CD4-positive, alpha-beta T cell treated with Interleukin-2 at 100 ng/mL for 4 hours (primary cell): ENCODE measurements at regions not wholly inside any gene's neighbourhood (a gene's known extent, or its start where the extent isn't known, plus 50 kb on each side); places are given as distances from the start of the nearest gene placed in this dataset.
"Not testable (repeated sequence)": the region's sequence is repeated elsewhere in the genome, so short reads cannot be mapped to it uniquely, and the experiment has no call there.

Source experiments
- DNase-seq: peaks from one replicate; pipeline ENCODE4 v3.0.0-alpha.2; 2020; ENCODE audit warnings: low spot score

DNA sequence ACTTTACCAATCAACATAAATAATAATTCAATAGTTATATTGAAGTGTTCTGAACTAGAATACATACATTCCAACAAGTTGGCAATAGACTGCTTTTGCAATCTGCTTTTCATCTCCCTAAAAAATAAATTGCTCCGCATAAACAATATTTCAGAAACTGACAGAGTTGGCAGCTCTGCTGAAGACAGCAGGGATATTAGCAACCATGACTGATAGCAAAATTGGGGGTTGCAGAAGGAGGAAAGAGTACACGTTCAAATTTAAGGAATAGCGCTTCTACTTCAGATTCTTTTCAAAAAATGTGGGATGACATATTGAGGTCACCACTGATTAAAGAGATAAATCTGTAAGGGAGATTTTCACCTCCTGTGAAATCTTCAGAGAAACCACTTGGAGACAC lies 521.2 kb downstream of the DTWD2 start:
- no peak for DNase-seq

- no peak for DNase-seq
Measured at GRCh38 chr5:118466418-118466817, 521.9 kb downstream of the DTWD2 start.

DNA sequence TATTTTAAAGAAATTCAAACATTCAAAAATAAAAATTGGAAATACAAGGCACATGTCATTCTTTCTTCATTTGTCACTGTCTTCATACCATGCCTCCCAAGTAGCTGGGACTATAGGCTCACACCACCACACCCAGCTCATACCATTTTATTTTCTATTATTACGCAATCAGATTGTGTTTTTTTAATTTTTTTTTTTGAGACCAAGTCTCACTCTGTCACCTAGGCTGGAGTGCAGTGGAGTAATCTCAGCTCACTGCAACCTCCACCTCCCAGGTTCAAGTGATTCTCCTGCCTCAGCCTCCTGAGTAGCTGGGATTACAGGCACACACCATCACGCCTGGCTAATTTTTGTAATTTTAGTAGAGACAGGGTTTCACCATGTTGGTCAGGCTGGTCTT lies 526.1 kb downstream of the DTWD2 start:
- not testable (repeated sequence) for DNase-seq

DNA sequence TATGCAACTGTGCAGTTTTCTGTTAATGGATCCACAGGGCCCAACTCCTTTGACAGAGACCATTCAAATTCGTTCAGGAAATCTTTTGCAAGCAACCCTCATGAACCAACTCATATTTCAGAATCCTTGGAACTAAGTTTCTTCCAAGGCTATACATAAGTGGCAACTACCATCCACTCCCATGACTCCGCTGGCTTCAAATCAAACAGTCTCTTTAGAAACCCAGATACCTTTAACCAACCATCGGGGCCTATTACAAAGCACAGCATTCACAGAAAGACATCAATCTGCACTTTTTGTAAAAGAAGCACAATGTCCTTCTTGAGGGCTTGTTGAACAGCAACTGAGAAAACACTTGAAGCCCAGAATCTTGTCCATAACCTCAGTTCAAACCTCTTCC lies 526.9 kb downstream of the DTWD2 start:
- DNase-seq = no peak

DNA sequence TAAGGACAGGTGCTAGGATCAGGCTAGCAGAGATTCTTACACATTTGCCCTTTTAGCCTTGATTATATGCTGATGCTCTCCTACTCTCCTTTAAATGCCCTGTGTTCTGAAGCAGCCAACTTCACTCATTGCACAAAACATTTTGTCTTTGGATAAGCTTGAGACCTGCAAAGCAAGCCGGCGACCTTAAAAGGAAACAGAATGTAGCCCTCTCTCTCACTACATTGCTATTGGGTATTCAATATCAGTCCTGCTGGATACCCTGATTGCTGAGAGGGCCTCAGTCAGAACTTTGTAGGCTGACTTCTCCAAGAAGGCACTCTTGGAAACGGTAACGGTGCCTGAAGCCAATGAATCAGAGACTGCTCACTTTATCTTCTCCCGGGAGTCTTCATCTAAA lies 528.9 kb downstream of the DTWD2 start:
- DNase-seq = no peak

GRCh38 chr5:118456085-118456484 lies 532.3 kb downstream of the DTWD2 start:
- no peak for DNase-seq

DNA sequence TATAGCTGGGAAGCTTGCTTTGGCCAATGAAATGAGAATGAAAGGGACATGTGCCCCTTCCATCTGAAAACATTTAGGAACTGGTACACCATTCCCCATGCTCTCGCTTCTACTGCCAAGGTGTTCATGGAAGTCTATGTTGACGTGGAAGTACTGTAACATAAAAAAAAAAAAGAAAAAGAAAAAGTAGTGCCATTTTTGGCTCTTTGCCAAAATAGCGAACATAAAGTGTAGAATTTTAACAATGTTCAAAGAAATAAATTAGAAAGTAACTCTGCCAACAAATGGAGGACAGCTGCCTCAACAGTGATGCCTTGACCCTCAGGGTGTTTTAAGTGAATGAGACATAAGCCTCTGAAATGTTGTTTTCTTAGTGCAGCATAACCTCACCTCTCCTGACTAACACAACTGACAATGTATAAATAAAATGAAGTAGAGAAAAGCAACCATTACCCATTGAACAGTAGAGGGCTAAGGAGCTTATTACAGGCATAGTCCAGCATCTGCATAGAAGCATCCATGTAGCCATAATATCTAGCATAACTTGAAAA lies 536.6 kb downstream of the DTWD2 start:
- no peak for DNase-seq

DNA sequence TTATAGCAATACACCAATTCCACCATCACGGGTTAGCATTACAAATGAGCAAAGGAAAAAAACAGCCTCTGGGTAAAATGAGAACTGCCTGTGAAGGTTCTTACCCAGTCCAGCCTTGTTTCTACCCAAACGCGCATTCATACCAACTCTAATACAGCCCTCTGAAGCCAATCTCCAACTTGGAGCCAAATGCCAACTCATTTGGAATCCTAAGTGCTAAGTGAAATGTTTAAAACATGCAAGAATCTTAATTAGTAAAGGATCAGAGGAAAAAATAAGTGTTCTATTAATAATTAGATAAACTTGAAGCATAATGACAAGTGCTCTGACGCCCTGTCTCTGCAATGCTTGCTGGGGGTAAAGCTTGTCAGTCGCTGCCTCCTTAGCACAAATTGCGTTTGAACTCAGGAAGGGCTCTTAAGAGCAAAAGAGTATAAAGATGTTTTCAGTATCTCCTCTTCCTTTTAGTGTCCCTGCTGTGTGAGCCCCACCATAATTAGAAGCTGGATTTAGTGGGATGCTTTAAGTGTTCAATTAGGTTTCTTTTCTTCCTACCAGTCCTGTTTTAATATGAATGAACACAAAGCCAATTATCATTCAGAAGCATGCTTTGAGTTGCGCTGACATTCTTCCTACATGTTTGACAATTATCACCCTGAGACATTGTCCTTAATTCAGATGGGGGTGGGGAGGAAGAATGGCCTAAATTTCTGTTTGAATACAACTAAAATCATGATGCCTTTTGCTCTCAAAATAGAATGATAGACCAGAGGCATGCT lies 537.6 kb downstream of the DTWD2 start:
- DNase-seq = no peak

DNA sequence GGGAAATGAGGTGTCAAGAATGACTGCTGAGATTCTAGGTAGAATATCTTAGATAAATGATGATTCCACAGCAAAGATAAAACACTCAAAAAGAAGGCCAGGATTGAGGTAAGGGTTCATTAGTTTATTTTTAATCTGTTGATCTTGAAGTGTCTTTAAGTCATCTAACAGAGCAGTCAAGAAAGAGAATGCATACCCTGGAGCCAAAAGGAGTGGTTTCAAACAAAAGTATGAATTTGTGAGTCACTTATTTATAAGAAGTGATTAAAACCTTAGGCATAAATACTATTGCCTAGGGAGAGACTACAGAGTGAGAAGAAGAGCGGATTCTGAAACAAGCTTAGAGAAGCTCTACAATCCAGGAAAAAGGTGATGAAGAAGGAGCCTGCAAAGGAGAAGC lies 541.0 kb downstream of the DTWD2 start:
- no peak for DNase-seq

GRCh38 chr5:118441956-118442355 lies 546.4 kb downstream of the DTWD2 start:
- no peak for DNase-seq

- DNase-seq = no peak
Measured at GRCh38 chr5:118441034-118441433, 547.3 kb downstream of the DTWD2 start.

DNA sequence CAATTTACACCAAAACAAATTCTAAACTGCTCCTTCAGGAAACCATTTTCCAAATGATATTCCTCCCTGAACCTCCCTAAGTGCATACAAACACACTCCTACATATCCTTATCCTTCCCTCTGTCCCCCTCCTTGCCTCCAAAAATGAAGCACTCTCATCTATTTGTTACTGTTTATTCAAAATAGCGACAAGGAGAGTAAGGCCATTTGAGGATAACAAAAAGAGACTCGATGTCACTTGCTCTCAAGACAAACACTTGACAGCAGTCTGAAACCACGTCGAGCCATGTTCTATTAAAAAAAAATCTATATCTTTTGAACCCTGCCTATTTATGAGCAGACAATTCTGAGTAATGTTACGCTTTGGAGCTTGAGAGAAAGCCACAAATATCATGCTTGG lies 547.9 kb downstream of the DTWD2 start:
- DNase-seq = no peak

DNA sequence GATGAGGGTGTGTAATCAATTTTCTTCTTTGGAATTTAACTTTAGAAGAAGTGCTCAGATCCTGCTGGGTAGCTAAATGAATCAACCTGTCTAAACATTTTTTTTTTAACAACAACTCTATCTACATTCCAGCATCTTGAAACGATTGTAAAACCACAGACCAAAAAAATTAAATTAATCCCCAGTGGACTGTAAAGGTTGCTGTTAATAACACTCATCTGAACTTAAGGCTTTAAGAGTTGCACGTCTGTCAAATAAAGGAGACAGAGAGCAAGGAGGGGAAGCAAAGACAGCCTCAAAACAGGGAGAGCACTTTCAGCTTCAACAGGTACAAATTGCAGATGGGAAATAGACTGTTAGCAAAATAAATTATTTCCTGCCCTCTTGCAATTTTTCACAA lies 548.5 kb downstream of the DTWD2 start:
- no peak for DNase-seq

GRCh38 chr5:118435131-118435530 lies 553.2 kb downstream of the DTWD2 start:
- no peak for DNase-seq

DNA sequence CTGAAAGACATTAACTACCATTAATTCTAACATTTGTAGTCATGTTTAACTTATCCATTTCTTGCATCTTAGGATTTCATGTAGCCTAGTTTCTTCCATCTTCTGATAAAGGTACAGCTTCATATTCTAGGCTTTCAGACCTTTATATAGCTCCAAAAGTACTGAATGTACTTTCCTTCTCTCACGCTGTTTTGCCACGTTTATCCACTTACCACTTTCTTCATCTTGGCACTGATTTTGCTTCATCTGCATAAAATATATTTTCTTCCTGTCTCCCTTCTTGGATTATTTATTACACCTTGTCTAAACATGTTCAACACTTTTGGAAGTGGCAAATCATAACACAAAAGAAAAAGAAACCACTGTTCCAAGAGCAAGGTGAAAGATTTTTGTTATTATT lies 553.8 kb downstream of the DTWD2 start:
- DNase-seq = no peak

- no peak for DNase-seq
Measured at GRCh38 chr5:118430076-118430475, 558.3 kb downstream of the DTWD2 start.

DNA sequence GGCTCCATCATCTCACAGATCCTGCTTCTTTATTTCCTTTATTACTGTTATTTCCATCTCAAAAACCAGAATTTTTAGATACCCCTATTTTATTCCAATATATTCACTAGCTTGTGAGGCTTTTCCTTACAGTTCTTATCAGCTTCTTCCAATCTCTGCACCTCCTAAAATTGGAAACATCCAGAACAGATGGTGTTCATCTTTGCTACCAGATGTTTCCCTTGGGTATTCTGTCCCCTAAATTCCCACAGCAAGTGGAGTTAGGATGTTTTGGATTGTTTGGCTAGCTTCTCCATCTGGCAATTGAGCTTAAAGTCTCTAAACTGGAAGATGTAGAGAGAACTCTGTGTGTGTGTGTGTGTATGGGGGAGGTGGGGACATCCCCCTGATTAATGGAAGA lies 580.4 kb downstream of the DTWD2 start:
- DNase-seq = no peak

DNA sequence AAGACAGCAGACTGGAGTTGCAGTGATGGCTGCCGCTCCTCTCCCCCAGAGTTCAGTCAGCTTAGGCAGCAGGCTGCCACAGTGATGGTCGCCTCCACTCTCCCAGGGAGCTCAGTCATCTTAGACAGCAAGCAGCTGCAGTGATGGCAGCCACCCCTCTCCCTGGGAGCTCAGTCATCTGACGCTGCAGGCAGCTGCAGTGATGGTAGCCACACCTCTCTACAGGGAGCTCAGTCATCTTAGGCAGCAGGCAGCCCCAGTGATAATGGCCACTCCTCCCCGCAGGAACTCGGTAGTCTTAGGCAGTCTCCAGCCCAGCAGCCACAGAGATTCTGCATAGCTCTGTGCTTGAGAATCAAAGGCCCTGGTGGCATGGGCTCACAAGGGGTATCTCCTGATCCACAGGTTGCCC lies 582.7 kb downstream of the DTWD2 start:
- no peak for DNase-seq

- DNase-seq = no peak
Measured at GRCh38 chr5:118397236-118397635, 591.1 kb downstream of the DTWD2 start.

GRCh38 chr5:118392491-118392890 lies 595.9 kb downstream of the DTWD2 start:
- DNase-seq = no peak

DNA sequence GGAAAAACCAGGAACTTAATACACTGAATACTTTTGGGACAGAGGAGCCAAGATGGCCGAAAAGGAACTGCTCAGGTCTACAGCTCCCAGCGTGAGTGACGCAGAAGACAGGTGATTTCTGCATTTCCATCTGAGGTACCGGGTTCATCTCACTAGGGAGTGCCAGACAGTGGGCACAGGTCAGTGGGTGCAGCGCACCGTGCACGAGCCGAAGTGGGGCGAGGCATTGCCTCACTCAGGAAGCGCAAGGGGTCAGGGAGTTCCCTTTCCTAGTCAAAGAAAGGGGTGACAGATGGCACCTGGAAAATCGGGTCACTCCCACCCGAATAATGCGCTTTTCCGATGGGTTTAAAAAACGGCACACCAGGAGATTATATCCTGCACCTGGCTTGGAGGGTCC lies 605.4 kb downstream of the DTWD2 start:
- not testable (repeated sequence) for DNase-seq

DNA sequence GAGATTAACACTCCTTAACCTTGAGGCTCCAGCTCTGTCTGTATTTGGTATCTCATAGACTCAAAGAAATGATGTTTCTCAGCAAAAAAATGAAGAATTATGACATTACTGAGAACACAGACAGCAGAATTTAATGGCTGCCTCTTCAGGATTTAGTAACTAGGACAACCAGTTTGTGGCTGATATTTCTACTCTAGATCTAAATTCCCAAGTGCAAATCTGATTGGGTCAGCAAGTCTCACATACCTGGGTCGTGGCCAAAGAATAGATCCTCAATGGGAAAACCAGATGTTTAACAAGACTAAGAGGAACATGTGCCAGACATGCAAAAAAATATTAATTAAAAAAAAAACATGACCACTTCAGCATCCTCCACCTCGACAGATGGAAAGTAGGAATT lies 608.9 kb downstream of the DTWD2 start:
- DNase-seq = no peak

GRCh38 chr5:118378959-118379358 lies 609.4 kb downstream of the DTWD2 start:
- no peak for DNase-seq

GRCh38 chr5:118377420-118377819 lies 610.9 kb downstream of the DTWD2 start:
- DNase-seq = no peak
